ENCODE measurements at regions not wholly inside any gene's neighbourhood (a gene's known extent, or its start where the extent isn't known, plus 50 kb on each side); places are given as distances from the start of the nearest gene placed in this dataset.

DNA sequence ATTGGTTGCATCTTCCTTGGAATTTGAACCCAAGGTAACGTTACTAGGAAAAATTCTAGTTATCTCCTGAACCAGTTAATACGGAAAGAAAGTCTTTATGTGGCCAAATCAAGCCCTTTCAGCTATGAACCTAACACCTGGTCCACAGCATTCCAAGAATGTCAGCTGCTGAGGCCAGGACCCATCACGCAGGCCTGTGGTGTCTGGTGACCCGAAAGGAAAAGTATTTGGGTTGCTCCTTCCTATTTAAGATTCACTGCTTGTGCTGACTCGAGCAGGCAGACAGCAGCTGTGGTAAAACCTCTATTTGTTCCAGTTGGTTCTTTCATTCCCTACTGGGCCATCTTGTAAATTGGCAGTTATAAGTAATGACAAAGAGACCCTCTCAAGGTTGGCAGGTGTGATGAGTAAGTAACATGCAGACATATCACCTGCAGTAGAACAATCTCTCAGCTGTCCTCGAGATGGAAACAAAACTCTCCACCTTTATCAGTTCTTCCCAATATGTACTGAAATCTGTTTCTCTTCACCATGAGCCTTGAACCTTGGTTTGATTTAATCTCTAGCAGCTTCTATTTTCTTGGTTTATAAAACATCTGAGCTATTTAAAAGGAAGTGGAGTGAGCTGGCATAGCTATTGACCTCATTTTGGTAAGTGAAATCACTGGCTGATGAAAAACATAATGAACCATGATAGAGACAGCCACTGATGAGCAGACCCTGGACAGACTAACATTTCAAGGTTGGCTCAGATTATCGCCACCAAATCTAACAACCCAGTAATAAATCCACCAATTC is 182.1 kb upstream of the SMIM31 start:
- Mint-ChIP-seq H3K36me3 (no peaks in the 10 kb centered on the region), H3K27ac (no peak overlapping the region), H3K27me3 (ENCODE audit: low read depth) (no peaks in the 10 kb centered on the region), H3K4me3 (no peak overlapping the region), H3K4me1 (peaks cover 6% of the 10 kb centered on the region), H3K9me3 (peaks cover 18% of the 10 kb centered on the region)
- no peak for DNase-seq (ENCODE audit: low spot score in 2 of 2, unreplicated experiment in 2 of 2)
- TF ChIP-seq, protein P1, sequence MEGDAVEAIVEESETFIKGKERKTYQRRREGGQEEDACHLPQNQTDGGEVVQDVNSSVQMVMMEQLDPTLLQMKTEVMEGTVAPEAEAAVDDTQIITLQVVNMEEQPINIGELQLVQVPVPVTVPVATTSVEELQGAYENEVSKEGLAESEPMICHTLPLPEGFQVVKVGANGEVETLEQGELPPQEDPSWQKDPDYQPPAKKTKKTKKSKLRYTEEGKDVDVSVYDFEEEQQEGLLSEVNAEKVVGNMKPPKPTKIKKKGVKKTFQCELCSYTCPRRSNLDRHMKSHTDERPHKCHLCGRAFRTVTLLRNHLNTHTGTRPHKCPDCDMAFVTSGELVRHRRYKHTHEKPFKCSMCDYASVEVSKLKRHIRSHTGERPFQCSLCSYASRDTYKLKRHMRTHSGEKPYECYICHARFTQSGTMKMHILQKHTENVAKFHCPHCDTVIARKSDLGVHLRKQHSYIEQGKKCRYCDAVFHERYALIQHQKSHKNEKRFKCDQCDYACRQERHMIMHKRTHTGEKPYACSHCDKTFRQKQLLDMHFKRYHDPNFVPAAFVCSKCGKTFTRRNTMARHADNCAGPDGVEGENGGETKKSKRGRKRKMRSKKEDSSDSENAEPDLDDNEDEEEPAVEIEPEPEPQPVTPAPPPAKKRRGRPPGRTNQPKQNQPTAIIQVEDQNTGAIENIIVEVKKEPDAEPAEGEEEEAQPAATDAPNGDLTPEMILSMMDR (IDR thresholded peaks at IDR 0.05; ENCODE audit: unreplicated experiment): no peak

DNA sequence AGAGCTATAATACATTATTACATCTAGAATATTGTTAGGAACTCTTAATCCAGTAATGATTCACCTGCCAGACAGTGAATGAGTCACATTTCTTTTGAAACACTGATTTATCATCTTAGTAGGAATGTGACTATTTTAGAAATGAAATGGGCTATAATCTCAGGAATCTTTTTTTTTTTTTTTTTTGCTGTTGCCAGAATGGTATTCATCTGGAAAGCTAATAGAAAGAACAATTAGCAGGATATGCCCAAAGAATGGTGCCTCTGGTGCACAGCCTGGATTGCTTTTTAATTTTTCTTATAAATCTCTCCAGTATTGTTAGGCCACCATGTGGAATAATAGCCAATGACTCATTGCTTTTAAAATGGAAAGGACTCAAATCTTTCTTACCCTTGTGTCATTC is 181.1 kb upstream of the SMIM31 start:
- Mint-ChIP-seq H3K27ac (no peak overlapping the region), H3K36me3 (no peaks in the 10 kb centered on the region), H3K27me3 (ENCODE audit: low read depth) (no peaks in the 10 kb centered on the region), H3K9me3 (peaks cover 13% of the 10 kb centered on the region), H3K4me1 (peaks cover 6% of the 10 kb centered on the region), H3K4me3 (no peak overlapping the region)
- DNase-seq (ENCODE audit: low spot score in 2 of 2, unreplicated experiment in 2 of 2): no peak
- TF ChIP-seq, protein P1 (IDR thresholded peaks at IDR 0.05; ENCODE audit: unreplicated experiment): no peak

DNA sequence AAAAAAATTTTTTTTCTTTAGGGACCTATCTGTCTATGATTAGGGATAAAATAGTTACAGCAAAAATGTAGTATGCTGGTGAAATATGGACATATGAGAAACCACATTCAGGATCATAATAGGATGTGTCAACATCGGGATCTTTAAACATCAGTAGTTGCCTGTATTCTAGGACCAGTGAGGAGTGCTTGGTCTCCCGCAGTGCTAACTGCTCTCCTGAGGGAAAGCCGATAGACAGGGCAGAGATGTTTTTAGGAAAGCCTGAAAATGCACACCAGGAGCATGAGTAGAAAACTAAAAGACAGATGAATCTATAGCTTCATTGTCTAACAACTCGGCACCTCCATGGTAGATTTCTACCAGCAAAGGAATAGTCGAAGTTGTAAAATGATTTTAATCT is 178.1 kb upstream of the SMIM31 start:
- Mint-ChIP-seq H3K9me3 (peaks cover 18% of the 10 kb centered on the region), H3K27me3 (ENCODE audit: low read depth) (no peaks in the 10 kb centered on the region), H3K4me1 (no peaks in the 10 kb centered on the region), H3K4me3 (no peak overlapping the region), H3K36me3 (no peaks in the 10 kb centered on the region), H3K27ac (no peak overlapping the region)
- TF ChIP-seq, protein P1 (IDR thresholded peaks at IDR 0.05; ENCODE audit: unreplicated experiment): no peak
- DNase-seq (ENCODE audit: low spot score in 2 of 2, unreplicated experiment in 2 of 2): no peak

DNA sequence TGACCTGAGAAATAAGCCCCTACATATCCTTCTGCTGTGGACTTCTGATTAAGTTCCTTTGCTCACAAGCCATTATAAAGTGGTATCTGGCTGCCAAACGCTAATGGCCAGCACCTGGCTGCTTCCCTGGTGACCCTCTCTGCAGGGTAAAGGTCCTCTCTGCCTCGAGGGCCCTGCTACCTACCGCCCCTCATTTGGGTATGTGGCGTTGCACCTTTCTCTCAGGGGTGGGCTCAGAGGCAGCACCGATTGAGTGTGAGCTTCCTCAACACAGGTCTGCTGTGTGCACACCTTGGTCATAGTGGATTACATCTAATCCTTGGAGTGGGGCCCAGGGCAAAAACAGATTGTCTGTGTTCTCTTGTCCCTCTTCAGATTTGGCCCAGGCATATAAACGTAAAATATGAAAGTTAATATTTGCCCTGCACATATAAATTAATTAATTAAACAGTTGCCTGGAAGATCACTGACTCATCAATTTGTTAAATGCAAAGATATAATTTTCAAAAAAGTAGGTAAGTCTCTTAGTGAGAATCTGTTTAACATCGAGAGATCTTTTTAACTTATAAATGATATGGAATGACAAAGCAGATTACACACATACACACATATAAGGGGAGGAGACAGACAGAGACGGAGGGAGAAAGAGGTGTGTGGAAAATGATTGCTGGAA is 174.5 kb upstream of the SMIM31 start:
- Mint-ChIP-seq H3K4me3 (no peak overlapping the region), H3K4me1 (no peaks in the 10 kb centered on the region), H3K36me3 (no peaks in the 10 kb centered on the region), H3K27me3 (ENCODE audit: low read depth) (no peaks in the 10 kb centered on the region), H3K27ac (no peak overlapping the region), H3K9me3 (peaks cover 48% of the 10 kb centered on the region)
- TF ChIP-seq, protein P1 (IDR thresholded peaks at IDR 0.05; ENCODE audit: unreplicated experiment): no peak
- no peak for DNase-seq (ENCODE audit: low spot score in 2 of 2, unreplicated experiment in 2 of 2)

DNA sequence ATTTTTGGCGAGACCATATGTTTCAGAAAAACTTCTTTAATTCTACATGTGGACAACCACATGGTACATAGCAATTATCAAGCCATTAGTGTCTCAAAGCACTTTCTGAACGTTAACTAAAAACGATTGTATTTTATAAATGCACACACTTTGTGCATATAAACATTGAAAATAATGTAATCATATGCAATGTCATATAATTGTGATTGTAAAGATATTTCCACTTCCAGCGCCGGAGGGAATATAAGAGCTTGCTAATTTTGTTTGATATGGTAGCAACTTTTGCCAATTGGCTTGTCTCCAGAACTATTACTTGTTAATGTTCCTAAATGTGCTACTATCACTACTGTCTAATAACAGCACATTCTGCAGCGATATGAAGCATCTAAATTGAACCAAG is 162.3 kb upstream of the SMIM31 start:
- TF ChIP-seq, protein P1 (IDR thresholded peaks at IDR 0.05; ENCODE audit: unreplicated experiment): no peak
- Mint-ChIP-seq H3K27ac (no peak overlapping the region), H3K9me3 (peaks cover 8% of the 10 kb centered on the region), H3K36me3 (no peaks in the 10 kb centered on the region), H3K27me3 (ENCODE audit: low read depth) (no peaks in the 10 kb centered on the region), H3K4me1 (no peaks in the 10 kb centered on the region), H3K4me3 (no peak overlapping the region)
- no peak for DNase-seq (ENCODE audit: low spot score in 2 of 2, unreplicated experiment in 2 of 2)
